Femur (tissue), 1 donor: ENCODE measurements at regions not wholly inside any gene's neighbourhood (a gene's known extent, or its start where the extent isn't known, plus 50 kb on each side); places are given as distances from the start of the nearest gene placed in this dataset.
"Not testable (repeated sequence)": the region's sequence is repeated elsewhere in the genome, so short reads cannot be mapped to it uniquely, and the experiment has no call there.

Experiments used
- DNase-seq: peaks from one replicate; pipeline ENCODE4 v3.0.0-alpha.2; 2017

DNA sequence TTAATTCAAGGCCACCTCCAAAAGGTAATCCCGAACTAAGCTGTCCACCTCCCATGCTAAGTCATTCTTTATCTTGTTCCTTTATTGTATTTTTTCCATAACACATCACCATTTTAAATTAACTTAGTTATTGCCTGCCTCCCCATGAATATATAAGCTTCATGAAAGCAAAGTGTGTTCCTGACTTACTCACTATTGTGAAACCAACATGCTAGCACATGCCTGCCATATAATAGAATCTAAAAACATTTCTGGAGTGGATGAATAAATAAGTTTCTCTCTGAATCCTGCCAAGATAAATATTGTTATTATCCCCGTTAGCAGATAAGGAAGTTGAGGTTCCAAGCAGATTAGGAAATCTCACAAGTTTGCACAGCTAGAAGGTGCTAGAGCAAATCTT lies 98.7 kb upstream of the RRN3 start:
- not testable (repeated sequence) for DNase-seq

DNA sequence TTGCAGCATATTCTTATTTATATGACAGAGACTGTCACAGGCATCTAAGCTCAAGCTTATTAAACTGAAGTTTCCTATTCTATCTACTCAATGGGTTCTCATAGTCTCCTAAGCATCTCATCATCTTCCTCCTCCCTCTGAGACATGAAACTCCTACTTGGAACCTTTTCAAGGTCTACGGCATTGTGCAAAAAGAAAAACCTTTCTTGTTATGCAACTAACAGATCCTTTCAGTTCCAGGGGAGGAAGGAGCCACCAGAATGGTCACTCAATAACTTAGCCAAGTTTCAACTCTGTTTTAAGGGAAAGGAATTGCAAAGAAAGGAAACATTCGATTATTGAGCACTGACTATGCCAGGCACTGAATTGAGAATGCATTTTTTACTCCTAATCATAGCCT lies 98.1 kb upstream of the RRN3 start:
- not testable (repeated sequence) for DNase-seq

DNA sequence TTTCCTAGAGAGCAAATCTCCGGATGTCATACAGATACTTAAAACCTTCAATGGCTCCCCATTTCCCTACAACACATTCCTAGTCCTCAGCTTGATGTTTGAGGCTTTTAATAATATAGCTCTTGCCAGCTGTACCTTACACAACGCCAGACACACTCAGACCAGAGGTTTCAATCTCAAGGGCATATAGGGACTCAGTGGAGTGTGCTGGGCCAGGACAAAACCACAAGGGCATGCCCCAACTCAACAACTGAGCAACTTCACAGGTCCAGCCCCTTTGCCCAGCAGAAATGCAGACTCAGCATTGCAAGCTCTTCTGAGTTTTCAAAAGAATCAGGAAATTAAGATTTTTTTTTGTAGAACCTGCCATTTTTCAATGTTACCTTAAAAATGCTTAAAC lies 95.4 kb upstream of the RRN3 start:
- not testable (repeated sequence) for DNase-seq
